Gastrocnemius medialis (tissue), 4 donors: ENCODE measurements at regions not wholly inside any gene's neighbourhood (a gene's known extent, or its start where the extent isn't known, plus 50 kb on each side); places are given as distances from the start of the nearest gene placed in this dataset.

ENCODE experiments used
- ATAC-seq, 2 donors: fragments of 150-250 bp; one replicate each; pipeline ENCODE4 v1.9.1; 2016
- DNase-seq, 2 donors: peaks; one replicate each; pipeline ENCODE4 v3.0.0-alpha.2; 2019
- H3K27ac ChIP-seq, 4 donors: fragments of 200-600 bp; sonication (generic); 1 replicate in 1 of 4; 2 replicates in 3 of 4; pipeline ENCODE4 v1.5.1; 2016 to 2018; ENCODE audit warnings: mild to moderate bottlenecking in 2 of 4, moderate library complexity in 1 of 4
- H3K27me3 ChIP-seq, 3 donors: fragments of 200-600 bp; sonication (generic) in 2 of 3; 1 replicate in 1 of 3; 2 replicates in 2 of 3; pipeline versions ENCODE4 v1.5.1 to v1.6.0; 2016 to 2019; ENCODE audit warnings: mild to moderate bottlenecking in 1 of 3, moderate library complexity in 1 of 3
- H3K36me3 ChIP-seq, 2 donors: fragments of 200-600 bp; sonication (generic) in 1 of 2; one replicate each; pipeline ENCODE4 v1.5.1; 2017 to 2018
- H3K4me1 ChIP-seq, 2 donors: fragments of 200-600 bp; sonication (generic) in 1 of 2; one replicate each; pipeline ENCODE4 v1.5.1; 2016 to 2017; ENCODE audit warnings: mild to moderate bottlenecking in 2 of 2
- H3K4me3 ChIP-seq, 4 donors: fragments of 200-600 bp; sonication (generic) in 3 of 4; 1 replicate in 1 of 4; 2 replicates in 3 of 4; pipeline ENCODE4 v1.5.1; 2016 to 2019; ENCODE audit warnings: mild to moderate bottlenecking in 2 of 4
- H3K9me3 ChIP-seq, 3 donors: fragments of 200-600 bp; sonication (generic) in 2 of 3; 1 replicate in 1 of 3; 2 replicates in 2 of 3; pipeline ENCODE4 v1.5.1; 2016 to 2019
- CTCF ChIP-seq, 5 experiments: fragments of 450-650 bp in 3 of 5; fragments of 200-600 bp in 2 of 5; sonication (generic) in 2 of 5; IDR thresholded peaks in 4 of 5; conservative IDR thresholded peaks in 1 of 5; 1 replicate in 4 of 5; 2 replicates in 1 of 5; pipeline ENCODE4 v1.5.1; 2016 to 2019; ENCODE audit warnings: antibody characterized with exemption in 5 of 5, mild to moderate bottlenecking in 3 of 5, moderate library complexity in 3 of 5
- POLR2A ChIP-seq, 2 donors: fragments of 450-650 bp; IDR thresholded peaks; one replicate each; pipeline ENCODE4 v1.6.1; 2017; ENCODE audit warnings: antibody characterized with exemption in 2 of 2, mild to moderate bottlenecking in 2 of 2, moderate library complexity in 2 of 2
- in situ Hi-C, 4 donors: fragments of 200-750 bp; cut with MboI; loops; one replicate each; pipeline versions ENCODE4 v1.15.0 to v1.8.0; 2017; ENCODE audit warnings: low sequenced_read_pairs in 4 of 4
- intact Hi-C: fragments of 100-400 bp; cut with DNase I; formaldehyde crosslinking; loops from one replicate; pipeline ENCODE4 v1.15.1; 2023; ENCODE audit warnings: low total_unique reads

GRCh38 chr17:72401883-72402726 lies 281.3 kb downstream of the SOX9 start:
- DNase-seq = no peak
- Histone ChIP-seq H3K9me3 (no peaks in the 10 kb centered on the region), H3K36me3 (no peaks in the 10 kb centered on the region), H3K4me1 (no peaks in the 10 kb centered on the region), H3K27me3 (no peaks in the 10 kb centered on the region), H3K27ac (no peak overlapping the region), H3K4me3 (no peak overlapping the region)
- TF ChIP-seq CTCF (IDR thresholded peaks at IDR 0.05 in 4 of 5, conservative IDR thresholded peaks at IDR 0.05 in 1 of 5) (no peak), POLR2A (IDR thresholded peaks at IDR 0.05) (no peak)
- intact Hi-C loops (no loop called here), in situ Hi-C loops (loop anchor here in 1 of 4 donors (25.0 kb wide), 1 partner anchor 240 kb away; no protein-coding TSS in a partner anchor)
- ATAC-seq = no peak

- in situ Hi-C loops = loop anchor here in 1 of 4 donors (25.0 kb wide), 1 partner anchor 240 kb away; no protein-coding TSS in a partner anchor
- H3K36me3 ChIP-seq = no peaks in the 10 kb centered on the region
- ATAC-seq (no peak), DNase-seq (no peak)
- no peaks in the 10 kb centered on the region for H3K27me3 ChIP-seq
- intact Hi-C loops = no loop called here
- H3K4me3 ChIP-seq = no peak overlapping the region
- H3K27ac ChIP-seq = no peak overlapping the region
- no peaks in the 10 kb centered on the region for H3K9me3 ChIP-seq
- H3K4me1 ChIP-seq = peaks cover 0 to 3% of the 10 kb centered on the region in 2 donors
- TF ChIP-seq POLR2A (IDR thresholded peaks at IDR 0.05) (no peak), CTCF (IDR thresholded peaks at IDR 0.05 in 4 of 5, conservative IDR thresholded peaks at IDR 0.05 in 1 of 5) (no peak)
Measured at GRCh38 chr17:72402727-72403210, 281.9 kb downstream of the SOX9 start.

- Histone ChIP-seq H3K27ac (no peak overlapping the region), H3K9me3 (no peaks in the 10 kb centered on the region), H3K27me3 (no peaks in the 10 kb centered on the region), H3K4me3 (no peak overlapping the region), H3K4me1 (peaks cover 0 to 3% of the 10 kb centered on the region in 2 donors), H3K36me3 (no peaks in the 10 kb centered on the region)
- in situ Hi-C loops = loop anchor here in 1 of 4 donors (25.0 kb wide), 1 partner anchor 241 kb away; no protein-coding TSS in a partner anchor
- no peak for ATAC-seq
- DNase-seq = no peak
- intact Hi-C loops = no loop called here
- TF ChIP-seq CTCF (IDR thresholded peaks at IDR 0.05 in 4 of 5, conservative IDR thresholded peaks at IDR 0.05 in 1 of 5) (no peak), POLR2A (IDR thresholded peaks at IDR 0.05) (no peak)
Measured at GRCh38 chr17:72403713-72404209, 282.9 kb downstream of the SOX9 start.

- in situ Hi-C loops (loop anchor here in 1 of 4 donors (25.0 kb wide), 1 partner anchor 243 kb away; no protein-coding TSS in a partner anchor), intact Hi-C loops (no loop called here)
- no peak for TF ChIP-seq CTCF (IDR thresholded peaks at IDR 0.05 in 4 of 5, conservative IDR thresholded peaks at IDR 0.05 in 1 of 5)
- no peak for TF ChIP-seq POLR2A (IDR thresholded peaks at IDR 0.05)
- DNase-seq (no peak), ATAC-seq (no peak)
- Histone ChIP-seq H3K27ac (no peak overlapping the region), H3K4me3 (no peak overlapping the region), H3K9me3 (no peaks in the 10 kb centered on the region), H3K27me3 (no peaks in the 10 kb centered on the region), H3K36me3 (no peaks in the 10 kb centered on the region), H3K4me1 (peaks cover 0 to 3% of the 10 kb centered on the region in 2 donors)
Measured at GRCh38 chr17:72404872-72405271, 284.1 kb downstream of the SOX9 start.
